ENCODE measurements at regions not wholly inside any gene's neighbourhood (a gene's known extent, or its start where the extent isn't known, plus 50 kb on each side); places are given as distances from the start of the nearest gene placed in this dataset.

- TF ChIP-seq CTCF (IDR thresholded peaks at IDR 0.05; ENCODE audit: low read depth, low read length) = no peak
- no peak for TF ChIP-seq POLR2A (IDR thresholded peaks at IDR 0.05; ENCODE audit: extremely low read depth, insufficient read length)
Observed at GRCh38 chr3:190973771-190974170, 111.3 kb upstream of the GMNC start.
